ENCODE measurements at regions not wholly inside any gene's neighbourhood (a gene's known extent, or its start where the extent isn't known, plus 50 kb on each side); places are given as distances from the start of the nearest gene placed in this dataset.

- TF ChIP-seq POLR2A (IDR thresholded peaks at IDR 0.05), result no peak
- TF ChIP-seq, protein P1, sequence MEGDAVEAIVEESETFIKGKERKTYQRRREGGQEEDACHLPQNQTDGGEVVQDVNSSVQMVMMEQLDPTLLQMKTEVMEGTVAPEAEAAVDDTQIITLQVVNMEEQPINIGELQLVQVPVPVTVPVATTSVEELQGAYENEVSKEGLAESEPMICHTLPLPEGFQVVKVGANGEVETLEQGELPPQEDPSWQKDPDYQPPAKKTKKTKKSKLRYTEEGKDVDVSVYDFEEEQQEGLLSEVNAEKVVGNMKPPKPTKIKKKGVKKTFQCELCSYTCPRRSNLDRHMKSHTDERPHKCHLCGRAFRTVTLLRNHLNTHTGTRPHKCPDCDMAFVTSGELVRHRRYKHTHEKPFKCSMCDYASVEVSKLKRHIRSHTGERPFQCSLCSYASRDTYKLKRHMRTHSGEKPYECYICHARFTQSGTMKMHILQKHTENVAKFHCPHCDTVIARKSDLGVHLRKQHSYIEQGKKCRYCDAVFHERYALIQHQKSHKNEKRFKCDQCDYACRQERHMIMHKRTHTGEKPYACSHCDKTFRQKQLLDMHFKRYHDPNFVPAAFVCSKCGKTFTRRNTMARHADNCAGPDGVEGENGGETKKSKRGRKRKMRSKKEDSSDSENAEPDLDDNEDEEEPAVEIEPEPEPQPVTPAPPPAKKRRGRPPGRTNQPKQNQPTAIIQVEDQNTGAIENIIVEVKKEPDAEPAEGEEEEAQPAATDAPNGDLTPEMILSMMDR (IDR thresholded peaks at IDR 0.05), result no peak
Measured at GRCh38 chr10:42928064-42928463, 145.5 kb downstream of the BMS1 start.

All from lower leg skin (tissue), 3 donors.